IMR-90 (cell line): ENCODE measurements at regions not wholly inside any gene's neighbourhood (a gene's known extent, or its start where the extent isn't known, plus 50 kb on each side); places are given as distances from the start of the nearest gene placed in this dataset.

Experiments used
- ATAC-seq: fragments of 200-7000 bp; cut with Tn5 transposase; 2 replicates; pipeline ENCODE4 v1.9.1; 2020; ENCODE audit warnings: low read depth, mild to moderate bottlenecking, moderate library complexity
- BruUV-seq: library from RNA; stranded (reverse); fragments of 400-500 nt; replicated peaks from 2 replicates; lab custom pipeline; 2021; lab: Mats Ljungman, UMichigan
- CTCF ChIA-PET: fragments of 300-600 bp; formaldehyde crosslinking; extraction: SDS; loops from one replicate; lab custom pipeline; 2021; ENCODE audit warnings: antibody characterized with exemption; lab: Yijun Ruan, JAX
- POLR2A ChIA-PET: fragments of 300-600 bp; sonication (Branson Sonifier 250); formaldehyde crosslinking; loops from one replicate; lab custom pipeline; 2022; ENCODE audit warnings: antibody characterized with exemption; ENCODE audit not compliant: unreplicated experiment; lab: Charles Lee
- DNase-seq: peaks from one replicate; pipeline ENCODE4 v3.0.0; 2013
- H2AFZ ChIP-seq: replicated peaks from 2 replicates; pipeline ENCODE3; 2013; ENCODE audit warnings: low read length, mild to moderate bottlenecking; ENCODE audit not compliant: poor library complexity
- H2AK5ac ChIP-seq: 2 replicates; pipeline ENCODE4 v1.6.1; 2013; ENCODE audit warnings: low read depth, low read length, inconsistent platforms
- H2AK9ac ChIP-seq: replicated peaks from 2 replicates; pipeline ENCODE3; 2013; ENCODE audit warnings: mild to moderate bottlenecking, low read depth, low read length, moderate library complexity; ENCODE audit not compliant: poor library complexity
- H2BK120ac ChIP-seq: 2 replicates; pipeline ENCODE4 v1.6.1; 2013; ENCODE audit warnings: low read depth, low read length, inconsistent platforms
- H2BK15ac ChIP-seq: 3 replicates; pipeline ENCODE4 v1.6.1; 2013; ENCODE audit warnings: low read depth, low read length, inconsistent platforms
- H2BK20ac ChIP-seq: 2 replicates; pipeline ENCODE4 v1.6.1; 2013; ENCODE audit warnings: low read depth, mild to moderate bottlenecking, inconsistent platforms, low read length, moderate library complexity
- H2BK5ac ChIP-seq: 2 replicates; pipeline ENCODE4 v1.6.1; 2013; ENCODE audit warnings: mild to moderate bottlenecking, low read depth, low read length, inconsistent platforms; ENCODE audit not compliant: poor library complexity, severe bottlenecking
- H3K14ac ChIP-seq: replicated peaks from 2 replicates; pipeline ENCODE4 v1.6.1; 2013; ENCODE audit warnings: low read depth, low read length, inconsistent platforms
- H3K18ac ChIP-seq: 2 replicates; pipeline ENCODE4 v1.6.1; 2013; ENCODE audit warnings: low read depth, low read length, control low read depth
- H3K23ac ChIP-seq: 2 replicates; pipeline ENCODE4 v1.6.1; 2013; ENCODE audit warnings: low read depth, low read length, inconsistent platforms
- H3K27ac ChIP-seq: 2 replicates; pipeline ENCODE4 v1.5.1; 2013; ENCODE audit warnings: mild to moderate bottlenecking, control low read depth, low read length; ENCODE audit not compliant: insufficient read depth
- H3K27me3 ChIP-seq: 2 replicates; pipeline ENCODE4 v1.6.1; 2013; ENCODE audit warnings: low read length; ENCODE audit not compliant: control insufficient read depth, insufficient read depth
- H3K36me3 ChIP-seq: 2 replicates; pipeline ENCODE4 v1.6.1; 2013; ENCODE audit warnings: low read length, mixed read lengths; ENCODE audit not compliant: control insufficient read depth, insufficient read depth
- H3K4ac ChIP-seq: 2 replicates; pipeline ENCODE4 v1.6.1; 2013; ENCODE audit warnings: low read depth, low read length, inconsistent platforms
- H3K4me1 ChIP-seq: 2 replicates; pipeline ENCODE4 v1.6.1; 2013; ENCODE audit warnings: low read length, mixed read lengths; ENCODE audit not compliant: control insufficient read depth, insufficient read depth
- H3K4me2 ChIP-seq: 2 replicates; pipeline ENCODE4 v1.6.1; 2013; ENCODE audit warnings: low read depth, mild to moderate bottlenecking, control low read depth, low read length, moderate library complexity
- H3K4me3 ChIP-seq: 2 replicates; pipeline ENCODE4 v1.5.1; 2013; ENCODE audit warnings: low read depth, mild to moderate bottlenecking, control low read depth, low read length, moderate library complexity; ENCODE audit not compliant: insufficient read depth
- H3K56ac ChIP-seq: 2 replicates; pipeline ENCODE4 v1.6.1; 2013; ENCODE audit warnings: low read length, inconsistent platforms; ENCODE audit not compliant: insufficient read depth; ENCODE audit errors: extremely low read depth
- H3K79me1 ChIP-seq, 2 experiments: 2 replicates each; pipeline ENCODE4 v1.6.1; 2013; ENCODE audit warnings: low read length in 2 of 2, inconsistent platforms in 1 of 2, low read depth in 1 of 2
- H3K9ac ChIP-seq: 2 replicates; pipeline ENCODE4 v1.6.1; 2013; ENCODE audit warnings: low read depth, low read length, control low read depth
- H3K9me1 ChIP-seq: 2 replicates; pipeline ENCODE4 v1.6.1; 2013; ENCODE audit warnings: low read length, inconsistent platforms; ENCODE audit not compliant: insufficient read depth
- H3K9me3 ChIP-seq: 2 replicates; pipeline ENCODE4 v1.6.1; 2013; ENCODE audit warnings: low read length; ENCODE audit not compliant: control insufficient read depth, insufficient read depth
- H4K20me1 ChIP-seq: 2 replicates; pipeline ENCODE4 v1.6.1; 2013; ENCODE audit warnings: low read length, inconsistent platforms; ENCODE audit not compliant: insufficient read depth
- H4K5ac ChIP-seq: 2 replicates; pipeline ENCODE4 v1.6.1; 2013; ENCODE audit warnings: mild to moderate bottlenecking, low read depth, low read length, control low read depth
- H4K8ac ChIP-seq, 2 experiments: 2 replicates each; pipeline ENCODE4 v1.6.1; 2013; ENCODE audit warnings: low read depth in 2 of 2, low read length in 2 of 2, control low read depth in 1 of 2, inconsistent platforms in 1 of 2
- H4K91ac ChIP-seq: 2 replicates; pipeline ENCODE4 v1.6.1; 2013; ENCODE audit warnings: low read depth, low read length, inconsistent platforms; ENCODE audit not compliant: insufficient read depth
- CTCF ChIP-seq: conservative IDR thresholded peaks from 2 replicates; pipeline ENCODE4 v1.5.1; 2012; ENCODE audit warnings: mild to moderate bottlenecking, low read depth, low read length, improper control_type of control experiment
- ELK1 ChIP-seq: fragments of 150-350 bp; IDR thresholded peaks from 2 replicates; pipeline ENCODE4 v1.6.1; 2016; ENCODE audit warnings: low read depth, mild to moderate bottlenecking, low read length, moderate library complexity, borderline replicate concordance
- MAFK ChIP-seq: IDR thresholded peaks from 2 replicates; pipeline ENCODE4 v1.6.1; 2012; ENCODE audit warnings: low read depth, low read length, improper control_type of control experiment
- NFE2L2 ChIP-seq: fragments of 150-350 bp; IDR thresholded peaks from 2 replicates; pipeline ENCODE4 v1.6.1; 2016; ENCODE audit warnings: low read depth, mild to moderate bottlenecking, low read length
- RFX5 ChIP-seq: IDR thresholded peaks from 2 replicates; pipeline ENCODE4 v1.8.0; 2012; ENCODE audit warnings: low read depth, mild to moderate bottlenecking, low read length, moderate library complexity
- USF2 ChIP-seq: fragments of 150-350 bp; IDR thresholded peaks from 2 replicates; pipeline ENCODE4 v1.6.1; 2017; ENCODE audit warnings: mild to moderate bottlenecking, antibody characterized with exemption, low read length, low read depth
- WGBS, 2 experiments: methylation state at CpG; one replicate each; pipeline versions ENCODE4 v1.1.5 to v1.1.7; 2013; ENCODE audit warnings: missing lambda C conversion rate in 2 of 2; ENCODE audit not compliant: insufficient read length in 1 of 2; ENCODE audit errors: extremely low coverage in 2 of 2; 5-methylcytosine and 5-hydroxymethylcytosine counted together
- dilution Hi-C: fragments of 300-500 bp; cut with HindIII; formaldehyde crosslinking; loops from one replicate; pipeline ENCODE4 v1.14.3; 2018; ENCODE audit warnings: low sequenced_read_pairs; ENCODE audit not compliant: unreplicated experiment
- in situ Hi-C: fragments of 300-500 bp; cut with MboI; formaldehyde crosslinking; loops from 3 replicates; pipeline ENCODE4 v1.14.3; 2019; ENCODE audit warnings: low sequenced_read_pairs, inconsistent platforms, mixed read lengths
- intact Hi-C: fragments of 100-400 bp; cut with micrococcal nuclease; formaldehyde crosslinking; loops from 2 replicates; pipeline ENCODE4 v1.10.0; 2022

GRCh38 chr10:118523775-118524174, 71.7 kb downstream of the PRLHR start:
- no peak overlapping the region for H2BK5ac ChIP-seq
- H3K4ac ChIP-seq, result no peak overlapping the region
- no peak overlapping the region for H3K4me3 ChIP-seq
- no peak overlapping the region for H3K27ac ChIP-seq
- no peaks in the 10 kb centered on the region for H3K27me3 ChIP-seq
- H2AK9ac ChIP-seq, result no peak overlapping the region
- in situ Hi-C loops (no loop called here), dilution Hi-C loops (no loop called here), intact Hi-C loops (no loop called here)
- no peak overlapping the region for H3K18ac ChIP-seq
- no peak overlapping the region for H4K5ac ChIP-seq
- TF ChIP-seq CTCF, result no peak
- TF ChIP-seq NFE2L2, result no peak
- TF ChIP-seq USF2, result no peak
- TF ChIP-seq MAFK, result no peak
- TF ChIP-seq ELK1, result no peak
- TF ChIP-seq RFX5, result no peak
- H3K9me3 ChIP-seq, result no peaks in the 10 kb centered on the region
- no peak overlapping the region for H4K91ac ChIP-seq
- DNase-seq (peak; percentile 5), ATAC-seq (no peak)
- POLR2A ChIA-PET, result no interaction called here
- CTCF ChIA-PET, result no interaction called here
- H2AFZ ChIP-seq, result no peak overlapping the region
- no peak overlapping the region for H3K9ac ChIP-seq
- no peaks in the 10 kb centered on the region for H3K36me3 ChIP-seq
- H2BK15ac ChIP-seq, result no peak overlapping the region
- no peak overlapping the region for H2BK120ac ChIP-seq
- no peaks in the 10 kb centered on the region for H3K79me1 ChIP-seq
- no peak overlapping the region for H3K4me2 ChIP-seq
- no peak overlapping the region for H2BK20ac ChIP-seq
- H3K14ac ChIP-seq, result no peak overlapping the region
- H3K4me1 ChIP-seq, result no peaks in the 10 kb centered on the region
- no peak overlapping the region for H3K56ac ChIP-seq
- H4K20me1 ChIP-seq, result no peaks in the 10 kb centered on the region
- H3K23ac ChIP-seq, result no peak overlapping the region
- no peak overlapping the region for H4K8ac ChIP-seq
- no peaks in the 10 kb centered on the region for H3K9me1 ChIP-seq
- no TSS peak for BruUV-seq
- WGBS, 2 experiments, result no CpG with 5 or more reads among the region's 2 CpGs
- no peak overlapping the region for H2AK5ac ChIP-seq
